HG02852 (cell line): ENCODE measurements at regions not wholly inside any gene's neighbourhood (a gene's known extent, or its start where the extent isn't known, plus 50 kb on each side); places are given as distances from the start of the nearest gene placed in this dataset.

Experiments
- ATAC-seq: cut with Tn5 transposase; IDR thresholded peaks from one replicate; pipeline ENCODE4 v1.9.1; 2021; ENCODE audit warnings: mild to moderate bottlenecking, moderate library complexity; ENCODE audit not compliant: unreplicated experiment

DNA sequence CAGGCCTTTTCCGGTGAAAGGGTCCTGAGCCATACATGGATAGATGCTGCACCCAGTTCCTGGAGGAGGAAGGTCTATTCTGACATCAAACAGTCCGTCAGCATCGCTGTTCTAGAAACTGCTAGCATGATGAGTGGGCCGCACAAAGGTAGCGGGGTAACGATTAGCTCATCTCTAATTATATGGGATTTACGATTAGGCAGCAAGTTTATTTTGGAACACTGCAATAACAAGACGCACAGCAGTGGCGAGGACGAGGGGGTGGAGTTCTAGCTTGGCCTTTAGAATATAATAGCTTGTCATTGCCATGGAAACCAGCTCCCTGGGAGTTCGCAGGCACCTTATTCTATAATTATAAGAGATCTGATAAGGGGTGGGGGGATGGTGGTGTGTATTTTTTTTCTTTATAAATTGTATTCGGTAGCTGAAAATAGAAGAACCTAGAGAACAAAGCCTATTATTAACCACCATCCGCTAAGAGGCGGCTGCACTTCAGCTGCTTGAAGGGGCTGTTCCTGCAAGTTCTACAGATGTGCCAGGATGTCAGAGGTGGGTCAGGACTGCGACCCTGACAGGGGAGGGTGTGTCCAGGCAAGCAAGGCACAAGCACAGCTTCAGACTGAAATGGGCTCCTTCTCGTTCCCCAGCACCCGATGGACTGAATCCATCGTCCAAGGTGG is 311.0 kb downstream of the AGTPBP1 start:
- ATAC-seq, result no peak

GRCh38 chr9:85428230-85428629 is 313.5 kb downstream of the AGTPBP1 start:
- no peak for ATAC-seq

DNA sequence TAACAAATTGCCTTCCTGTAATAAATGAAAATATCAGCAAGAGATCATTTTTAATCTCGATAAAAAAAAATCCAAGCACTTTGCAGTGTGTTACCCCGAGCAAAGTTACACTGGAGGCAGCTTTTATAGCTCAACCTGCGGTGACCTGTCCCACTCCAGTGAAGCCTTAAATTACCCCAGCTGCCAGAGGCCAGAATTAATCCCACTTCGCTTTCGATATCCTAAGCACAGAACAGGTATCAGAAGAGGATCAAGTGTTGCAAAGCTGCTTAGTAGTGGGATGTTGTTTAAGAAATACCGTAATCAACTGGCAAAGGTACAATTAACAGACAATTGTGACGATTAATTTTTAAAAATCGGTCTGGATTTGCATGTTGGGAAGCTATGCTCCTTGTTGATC is 314.0 kb downstream of the AGTPBP1 start:
- no peak for ATAC-seq

GRCh38 chr9:85425153-85425611 is 316.6 kb downstream of the AGTPBP1 start:
- ATAC-seq, result peak; percentile 56

GRCh38 chr9:85423422-85423821 is 318.3 kb downstream of the AGTPBP1 start:
- no peak for ATAC-seq

GRCh38 chr9:85421641-85422040 is 320.1 kb downstream of the AGTPBP1 start:
- no peak for ATAC-seq

GRCh38 chr9:85420750-85421149 is 321.0 kb downstream of the AGTPBP1 start:
- ATAC-seq, result no peak

DNA sequence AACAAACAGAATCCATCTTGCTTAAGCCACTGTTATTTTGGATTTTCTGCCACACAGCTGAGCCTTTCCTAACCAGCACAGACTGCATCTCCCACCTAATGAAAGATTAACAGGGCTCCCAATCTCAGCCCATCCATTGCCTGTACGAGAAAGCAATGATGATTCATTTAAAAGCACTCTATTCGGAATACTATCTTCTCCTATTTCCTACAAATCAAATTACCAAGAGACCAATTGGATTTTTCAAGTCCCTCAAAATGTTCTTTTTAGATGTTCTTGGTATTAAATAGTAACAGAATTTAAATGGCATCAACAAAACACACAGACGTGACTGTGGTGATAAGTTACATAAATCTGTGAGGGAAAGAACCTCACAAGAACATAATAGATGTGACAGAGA is 324.1 kb downstream of the AGTPBP1 start:
- ATAC-seq, result no peak

DNA sequence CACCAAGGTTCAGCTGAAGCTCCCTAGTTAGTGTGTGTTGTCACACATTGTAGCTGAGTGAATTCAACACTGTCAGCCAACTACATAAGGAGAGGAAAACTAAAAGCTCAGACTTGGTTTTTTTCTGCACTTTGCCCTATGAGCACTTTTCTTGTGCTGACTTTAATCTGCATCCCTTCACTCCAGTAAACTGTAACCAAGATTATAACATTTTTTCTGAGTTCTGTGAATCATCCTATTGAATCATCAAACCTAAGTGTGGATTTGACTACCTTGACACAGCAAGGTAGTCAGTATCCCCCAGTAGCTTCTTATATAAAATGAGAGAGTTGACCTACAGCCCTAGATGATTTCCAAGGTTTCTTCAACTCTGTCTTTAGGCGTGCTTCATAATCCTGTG is 325.0 kb downstream of the AGTPBP1 start:
- no peak for ATAC-seq

GRCh38 chr9:85414390-85414789 is 327.4 kb downstream of the AGTPBP1 start:
- ATAC-seq, result no peak

DNA sequence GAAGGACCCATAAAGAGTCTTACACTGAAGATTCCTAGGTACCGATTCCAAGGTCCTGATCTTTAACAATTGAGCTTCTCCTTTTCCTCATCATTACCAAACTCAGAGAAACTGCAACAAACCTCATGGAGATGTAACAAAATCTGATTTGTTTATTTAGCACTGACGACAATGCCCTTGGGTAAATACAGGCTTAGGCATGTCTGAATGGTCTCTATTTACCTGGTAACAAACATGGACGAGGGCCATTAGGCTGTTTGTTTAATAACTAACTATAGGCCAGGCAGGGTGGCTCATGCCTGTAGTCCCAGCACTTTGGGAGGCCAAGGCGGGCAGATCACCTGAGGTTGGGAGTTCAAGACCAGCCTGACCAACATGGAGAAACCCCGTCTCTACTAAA is 333.3 kb downstream of the AGTPBP1 start:
- no peak for ATAC-seq

DNA sequence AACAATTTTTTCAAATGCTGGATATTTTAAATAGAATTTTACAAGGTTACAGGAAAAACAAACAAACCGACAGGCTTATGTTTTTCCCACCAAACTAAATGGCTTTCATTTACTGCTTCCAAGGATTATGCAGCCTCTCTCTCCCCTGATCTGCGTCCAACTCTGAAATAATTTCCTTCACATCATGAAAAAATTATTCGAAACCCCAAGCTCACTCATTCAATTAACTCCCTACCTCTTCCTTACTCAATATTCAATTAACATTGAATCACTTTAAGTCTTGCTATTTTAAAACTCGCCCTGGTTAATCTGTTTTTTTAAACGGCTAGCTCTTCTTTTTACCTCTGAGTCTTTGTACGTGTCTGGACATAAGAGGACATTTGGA is 336.2 kb downstream of the AGTPBP1 start:
- no peak for ATAC-seq

DNA sequence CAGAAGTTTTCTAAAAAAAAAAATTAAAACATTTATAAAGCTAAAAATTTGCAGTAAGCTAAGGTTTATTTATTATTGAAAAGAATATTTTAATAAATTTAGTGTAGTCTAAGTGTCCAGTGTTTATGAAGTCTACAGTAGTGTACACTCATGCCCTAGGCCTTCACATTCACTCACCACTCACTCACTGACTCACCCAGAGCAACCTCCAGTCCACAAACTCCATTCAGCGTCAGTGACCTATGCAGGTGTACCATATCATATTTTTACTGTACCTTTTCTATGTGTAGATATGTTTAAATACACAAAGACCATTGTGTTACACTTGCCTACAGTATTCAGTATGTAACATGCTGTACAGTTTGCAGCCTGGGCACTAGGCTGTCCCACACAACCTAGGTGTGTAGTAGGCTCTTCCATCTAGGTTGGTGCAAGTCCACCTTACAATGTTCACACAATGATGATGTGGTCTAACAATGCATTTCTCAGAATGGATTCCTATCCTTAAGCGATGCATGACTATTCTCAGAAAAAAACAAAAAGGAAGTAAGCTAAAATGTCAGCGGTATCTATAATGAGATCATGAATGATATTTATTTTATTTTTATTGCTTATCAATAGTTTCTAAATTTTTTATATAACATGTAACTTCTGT is 336.7 kb downstream of the AGTPBP1 start:
- no peak for ATAC-seq

GRCh38 chr9:85402551-85402950 is 339.2 kb downstream of the AGTPBP1 start:
- no peak for ATAC-seq

GRCh38 chr9:85401998-85402397 is 339.8 kb downstream of the AGTPBP1 start:
- ATAC-seq, result no peak

DNA sequence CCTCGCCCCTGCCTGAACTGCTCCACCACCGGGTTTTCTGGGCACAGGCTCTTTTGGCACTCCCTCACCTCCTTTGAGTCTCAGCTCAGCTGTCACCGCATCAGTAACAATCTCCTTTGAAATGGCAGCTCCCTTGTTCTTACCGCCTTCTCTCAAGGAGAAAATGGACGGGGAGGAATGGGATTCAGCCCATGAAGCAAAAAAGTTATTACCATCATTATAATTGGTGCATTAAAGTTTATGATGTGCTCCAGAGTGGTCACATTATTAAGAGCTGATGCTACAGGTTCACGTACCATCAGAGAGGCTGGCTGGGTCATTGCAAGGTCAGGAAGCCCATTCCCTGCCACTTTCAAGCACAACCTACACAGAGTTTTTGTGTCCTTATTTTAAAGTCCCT is 344.7 kb downstream of the AGTPBP1 start:
- no peak for ATAC-seq

- ATAC-seq, result no peak
Measured at GRCh38 chr9:85392260-85392659, 349.5 kb downstream of the AGTPBP1 start.

GRCh38 chr9:85377731-85378289 is 363.9 kb downstream of the AGTPBP1 start:
- no peak for ATAC-seq

DNA sequence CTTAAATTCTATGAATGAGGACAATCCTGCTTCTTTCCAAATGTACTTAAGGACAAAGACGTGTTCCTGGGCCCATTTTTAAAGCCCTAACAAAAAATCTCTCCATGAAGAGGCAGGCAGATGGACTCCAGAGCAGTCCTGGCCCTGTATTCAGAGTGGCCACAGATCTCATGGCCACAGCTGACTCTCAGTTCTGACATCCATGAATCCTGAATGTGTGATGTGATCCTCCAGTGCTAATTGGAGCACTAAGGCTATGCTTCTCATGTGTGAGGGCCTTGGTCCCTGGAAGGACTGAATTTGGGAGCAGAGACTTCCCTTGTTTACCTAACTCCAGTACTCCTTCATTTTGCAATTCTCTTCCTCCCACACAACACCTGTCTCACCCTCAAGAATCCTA is 373.0 kb downstream of the AGTPBP1 start:
- no peak for ATAC-seq

- ATAC-seq, result no peak
Measured at GRCh38 chr9:85359161-85359560, 382.6 kb downstream of the AGTPBP1 start.

- no peak for ATAC-seq
Measured at GRCh38 chr9:85349046-85349445, 392.7 kb downstream of the AGTPBP1 start.

DNA sequence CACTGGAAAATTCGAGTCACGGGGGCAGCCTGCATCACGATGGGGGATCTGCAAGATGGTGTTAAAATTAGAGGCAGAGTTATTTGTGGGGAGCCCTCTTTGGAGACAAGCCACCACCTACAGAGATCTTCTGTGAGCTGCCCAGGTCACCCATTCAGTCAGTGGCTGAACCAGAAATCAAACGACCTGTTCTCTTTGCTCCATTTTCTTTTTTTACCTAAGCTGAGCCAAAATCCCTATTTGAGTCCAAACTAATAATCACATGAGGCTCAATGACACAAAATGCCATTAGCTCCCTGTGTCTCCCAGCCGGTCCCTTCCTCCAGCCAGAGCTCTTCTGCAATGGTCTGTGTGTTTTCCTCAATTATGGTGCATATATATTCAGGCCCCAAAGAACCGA is 394.2 kb downstream of the AGTPBP1 start:
- no peak for ATAC-seq
